Chondrocyte (in vitro differentiated cells): ENCODE measurements at regions not wholly inside any gene's neighbourhood (a gene's known extent, or its start where the extent isn't known, plus 50 kb on each side); places are given as distances from the start of the nearest gene placed in this dataset.

Experiments
- DNase-seq: peaks from one replicate; pipeline ENCODE4 v3.0.0; 2021; ENCODE audit warnings: mixed read lengths, low spot score
- H3K27ac Mint-ChIP-seq: one replicate; pipeline ENCODE4 v1.8.0; 2021; ENCODE audit warnings: mild to moderate bottlenecking, moderate library complexity, mixed read lengths; ENCODE audit not compliant: unreplicated experiment
- H3K27me3 Mint-ChIP-seq: 2 replicates; pipeline ENCODE4 v1.8.0; 2021; ENCODE audit warnings: low read depth, mixed read lengths
- H3K36me3 Mint-ChIP-seq: 2 replicates; pipeline ENCODE4 v1.8.0; 2021; ENCODE audit warnings: low read depth, mixed read lengths
- H3K4me1 Mint-ChIP-seq: 2 replicates; pipeline ENCODE4 v1.8.0; 2021; ENCODE audit warnings: low read depth, mild to moderate bottlenecking, mixed read lengths
- H3K4me3 Mint-ChIP-seq: one replicate; pipeline ENCODE4 v1.8.0; 2021; ENCODE audit warnings: mild to moderate bottlenecking, moderate library complexity, mixed read lengths; ENCODE audit not compliant: unreplicated experiment
- H3K9me3 Mint-ChIP-seq: 2 replicates; pipeline ENCODE4 v1.8.0; 2021; ENCODE audit warnings: low read depth, mixed read lengths
- CTCF ChIP-seq: fragments of 200-600 bp; sonication (generic); IDR thresholded peaks from 2 replicates; pipeline ENCODE4 v1.5.0; 2021; ENCODE audit warnings: antibody characterized with exemption, mild to moderate bottlenecking, moderate library complexity

GRCh38 chr7:138295049-138295637, 164.9 kb upstream of the TRIM24 start:
- Mint-ChIP-seq H3K4me1 (peaks cover 19% of the 10 kb centered on the region), H3K27me3 (no peaks in the 10 kb centered on the region), H3K9me3 (no peaks in the 10 kb centered on the region), H3K36me3 (no peaks in the 10 kb centered on the region), H3K4me3 (no peak overlapping the region), H3K27ac (no peak overlapping the region)
- DNase-seq = no peak
- TF ChIP-seq CTCF = no peak

DNA sequence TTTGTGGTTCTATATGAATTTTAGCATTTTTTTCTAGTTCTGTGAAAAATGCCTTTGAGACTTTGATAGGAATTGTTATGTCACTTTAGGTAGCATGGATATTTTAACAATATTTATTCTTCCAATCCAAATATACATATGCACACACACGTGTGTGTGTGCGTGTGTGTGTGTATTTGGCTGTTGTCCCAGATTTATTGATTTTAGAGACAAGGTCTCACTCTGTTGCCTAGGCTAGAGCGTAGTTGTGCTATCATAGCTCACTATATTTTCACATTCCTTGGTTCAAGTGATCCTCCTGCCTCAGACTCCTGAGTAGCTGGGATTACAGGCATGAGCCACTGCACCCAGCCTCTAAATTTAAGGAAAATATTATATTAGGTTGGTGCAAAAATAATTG, 162.5 kb upstream of the TRIM24 start:
- DNase-seq = no peak
- no peak overlapping the region for H3K27ac Mint-ChIP-seq
- H3K27me3 Mint-ChIP-seq = no peaks in the 10 kb centered on the region
- H3K4me3 Mint-ChIP-seq = no peak overlapping the region
- no peak for TF ChIP-seq CTCF
- no peaks in the 10 kb centered on the region for H3K36me3 Mint-ChIP-seq
- no peaks in the 10 kb centered on the region for H3K9me3 Mint-ChIP-seq
- peaks cover 18% of the 10 kb centered on the region for H3K4me1 Mint-ChIP-seq

DNA sequence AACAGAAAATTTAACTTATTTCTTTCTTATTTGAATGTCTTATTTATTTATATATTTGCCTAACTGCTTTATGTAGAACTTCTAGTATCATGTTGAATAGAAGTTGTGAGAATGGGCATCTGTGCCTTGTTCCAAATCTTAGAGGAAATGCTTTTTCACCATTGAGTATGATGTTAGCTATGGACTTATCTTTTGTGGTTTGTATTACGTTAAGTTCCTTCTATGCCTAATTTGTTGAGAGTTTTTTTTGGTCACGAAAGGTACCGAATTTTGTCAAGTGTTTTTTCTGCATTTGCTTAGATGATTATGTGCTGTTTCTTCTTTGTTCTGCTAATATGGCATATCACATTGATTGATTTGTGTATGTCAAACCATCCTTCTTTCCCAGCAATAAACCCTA, 161.0 kb upstream of the TRIM24 start:
- no peak for TF ChIP-seq CTCF
- H3K27ac Mint-ChIP-seq = no peak overlapping the region
- H3K9me3 Mint-ChIP-seq = no peaks in the 10 kb centered on the region
- no peak overlapping the region for H3K4me3 Mint-ChIP-seq
- peaks cover 13% of the 10 kb centered on the region for H3K4me1 Mint-ChIP-seq
- no peaks in the 10 kb centered on the region for H3K27me3 Mint-ChIP-seq
- H3K36me3 Mint-ChIP-seq = no peaks in the 10 kb centered on the region
- DNase-seq = no peak

GRCh38 chr7:138303230-138304070, 156.6 kb upstream of the TRIM24 start:
- no peak for TF ChIP-seq CTCF
- H3K4me3 Mint-ChIP-seq = no peak overlapping the region
- H3K4me1 Mint-ChIP-seq = no peaks in the 10 kb centered on the region
- H3K27me3 Mint-ChIP-seq = no peaks in the 10 kb centered on the region
- no peak for DNase-seq
- no peaks in the 10 kb centered on the region for H3K9me3 Mint-ChIP-seq
- H3K27ac Mint-ChIP-seq = no peak overlapping the region
- H3K36me3 Mint-ChIP-seq = no peaks in the 10 kb centered on the region

DNA sequence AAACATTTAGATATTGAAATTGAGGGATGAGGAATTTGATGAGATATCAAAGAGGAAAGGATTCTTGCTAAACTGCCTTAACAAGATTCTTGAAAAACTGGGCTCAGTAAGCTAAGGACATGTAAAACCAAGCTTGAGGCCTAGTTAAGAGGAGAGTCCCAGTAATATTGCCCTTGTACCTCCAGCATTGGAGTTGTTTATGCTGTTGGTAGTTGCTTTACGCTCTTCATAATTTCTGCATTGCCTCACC, 156.1 kb upstream of the TRIM24 start:
- no peak overlapping the region for H3K4me3 Mint-ChIP-seq
- H3K27me3 Mint-ChIP-seq = no peaks in the 10 kb centered on the region
- H3K27ac Mint-ChIP-seq = no peak overlapping the region
- DNase-seq = no peak
- H3K36me3 Mint-ChIP-seq = no peaks in the 10 kb centered on the region
- no peaks in the 10 kb centered on the region for H3K4me1 Mint-ChIP-seq
- no peaks in the 10 kb centered on the region for H3K9me3 Mint-ChIP-seq
- no peak for TF ChIP-seq CTCF
